Smooth muscle cell (in vitro differentiated cells): ENCODE measurements at regions not wholly inside any gene's neighbourhood (a gene's known extent, or its start where the extent isn't known, plus 50 kb on each side); places are given as distances from the start of the nearest gene placed in this dataset.

ENCODE experiments used
- DNase-seq: peaks from one replicate; lab custom pipeline; 2025; ENCODE audit not compliant: unreplicated experiment; lab: John Stamatoyannopoulos, UW
- H2AFZ ChIP-seq: fragments of 200-600 bp; sonication (generic); 2 replicates; pipeline ENCODE4 v1.6.0; 2016; ENCODE audit warnings: antibody characterized with exemption, low read depth, mild to moderate bottlenecking
- H3F3A ChIP-seq: fragments of 200-600 bp; sonication (generic); 2 replicates; pipeline ENCODE4 v1.6.0; 2017; ENCODE audit warnings: antibody characterized with exemption, low read depth
- H3K27ac ChIP-seq: fragments of 200-600 bp; sonication (generic); 2 replicates; pipeline ENCODE4 v1.5.1; 2016; ENCODE audit warnings: low read depth, mild to moderate bottlenecking
- H3K27me3 ChIP-seq: fragments of 200-600 bp; sonication (generic); 2 replicates; pipeline ENCODE4 v1.6.1; 2016; ENCODE audit warnings: low read depth, mild to moderate bottlenecking
- H3K36me3 ChIP-seq: fragments of 200-600 bp; sonication (generic); 2 replicates; pipeline ENCODE4 v1.5.1; 2016; ENCODE audit warnings: low read depth
- H3K4me1 ChIP-seq: fragments of 200-600 bp; sonication (generic); 2 replicates; pipeline ENCODE4 v1.5.1; 2016; ENCODE audit warnings: low read depth
- H3K4me2 ChIP-seq: fragments of 200-600 bp; sonication (generic); 2 replicates; pipeline ENCODE4 v1.6.0; 2016; ENCODE audit warnings: mild to moderate bottlenecking
- H3K4me3 ChIP-seq: fragments of 200-600 bp; sonication (generic); 2 replicates; pipeline ENCODE4 v1.5.1; 2016; ENCODE audit warnings: mild to moderate bottlenecking
- H3K79me2 ChIP-seq: fragments of 200-600 bp; sonication (generic); 2 replicates; pipeline ENCODE4 v1.6.0; 2016; ENCODE audit warnings: low read depth, mild to moderate bottlenecking
- H3K9ac ChIP-seq: fragments of 200-600 bp; sonication (generic); 2 replicates; pipeline ENCODE4 v1.6.0; 2016; ENCODE audit warnings: low read depth
- H3K9me3 ChIP-seq: fragments of 200-600 bp; sonication (generic); replicated peaks from 2 replicates; pipeline ENCODE4 v1.5.1; 2016; ENCODE audit warnings: low read depth
- H4K20me1 ChIP-seq: fragments of 200-600 bp; sonication (generic); 2 replicates; pipeline ENCODE4 v1.6.0; 2016; ENCODE audit warnings: low read depth
- WGBS: methylation state at CpG from one replicate; pipeline ENCODE4 v1.1.7; 2016; ENCODE audit warnings: low lambda C conversion rate; 5-methylcytosine and 5-hydroxymethylcytosine counted together
- TF ChIP-seq, protein P1 (sequence below): fragments of 200-600 bp; sonication (generic); IDR thresholded peaks from 2 replicates; pipeline ENCODE4 v1.5.1; 2017; ENCODE audit warnings: borderline replicate concordance, mild to moderate bottlenecking, antibody characterized with exemption; ENCODE audit not compliant: insufficient read depth, poor library complexity, severe bottlenecking

DNA sequence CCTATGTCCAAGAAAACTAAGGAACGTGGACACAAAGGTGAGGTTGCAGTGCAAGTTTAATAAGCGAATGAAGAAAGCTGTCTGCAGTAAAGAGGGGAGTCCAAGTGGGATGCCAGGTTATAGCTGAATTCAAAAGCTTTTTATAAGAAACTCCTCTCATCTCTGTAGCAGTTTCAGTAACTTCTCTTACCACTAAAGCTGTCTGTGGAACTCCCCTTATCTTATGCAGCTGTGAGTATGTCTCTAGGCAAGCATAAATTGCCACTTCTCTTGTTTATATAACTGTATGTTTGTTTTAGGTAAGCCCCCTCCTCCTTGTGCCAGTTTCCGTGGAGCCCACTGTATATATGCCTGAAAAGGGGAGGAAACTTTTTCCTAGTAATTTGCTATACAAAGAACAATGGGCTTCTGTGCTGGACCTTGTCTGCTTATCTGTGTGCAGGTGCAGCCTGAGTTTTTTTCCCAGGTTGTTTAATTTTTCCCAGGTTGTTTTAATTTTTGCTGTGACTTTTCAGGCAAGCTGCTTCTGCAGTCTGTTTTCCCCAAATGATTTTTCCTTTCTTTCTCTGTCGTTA lies 875.1 kb upstream of the EPHA6 start:
- Histone ChIP-seq H3K9ac (no peak overlapping the region), H3K4me2 (no peak overlapping the region), H3K4me1 (no peaks in the 10 kb centered on the region), H3K9me3 (no peaks in the 10 kb centered on the region), H3K79me2 (no peaks in the 10 kb centered on the region), H3K4me3 (no peak overlapping the region), H4K20me1 (no peaks in the 10 kb centered on the region), H3K27me3 (no peaks in the 10 kb centered on the region), H3F3A (no peaks in the 10 kb centered on the region), H3K36me3 (no peaks in the 10 kb centered on the region), H3K27ac (no peak overlapping the region), H2AFZ (no peak overlapping the region)
- TF ChIP-seq, protein P1, sequence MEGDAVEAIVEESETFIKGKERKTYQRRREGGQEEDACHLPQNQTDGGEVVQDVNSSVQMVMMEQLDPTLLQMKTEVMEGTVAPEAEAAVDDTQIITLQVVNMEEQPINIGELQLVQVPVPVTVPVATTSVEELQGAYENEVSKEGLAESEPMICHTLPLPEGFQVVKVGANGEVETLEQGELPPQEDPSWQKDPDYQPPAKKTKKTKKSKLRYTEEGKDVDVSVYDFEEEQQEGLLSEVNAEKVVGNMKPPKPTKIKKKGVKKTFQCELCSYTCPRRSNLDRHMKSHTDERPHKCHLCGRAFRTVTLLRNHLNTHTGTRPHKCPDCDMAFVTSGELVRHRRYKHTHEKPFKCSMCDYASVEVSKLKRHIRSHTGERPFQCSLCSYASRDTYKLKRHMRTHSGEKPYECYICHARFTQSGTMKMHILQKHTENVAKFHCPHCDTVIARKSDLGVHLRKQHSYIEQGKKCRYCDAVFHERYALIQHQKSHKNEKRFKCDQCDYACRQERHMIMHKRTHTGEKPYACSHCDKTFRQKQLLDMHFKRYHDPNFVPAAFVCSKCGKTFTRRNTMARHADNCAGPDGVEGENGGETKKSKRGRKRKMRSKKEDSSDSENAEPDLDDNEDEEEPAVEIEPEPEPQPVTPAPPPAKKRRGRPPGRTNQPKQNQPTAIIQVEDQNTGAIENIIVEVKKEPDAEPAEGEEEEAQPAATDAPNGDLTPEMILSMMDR, result no peak
- DNase-seq, result no peak
- 86% methylated on average over 4 of the region's 4 CpGs for WGBS

DNA sequence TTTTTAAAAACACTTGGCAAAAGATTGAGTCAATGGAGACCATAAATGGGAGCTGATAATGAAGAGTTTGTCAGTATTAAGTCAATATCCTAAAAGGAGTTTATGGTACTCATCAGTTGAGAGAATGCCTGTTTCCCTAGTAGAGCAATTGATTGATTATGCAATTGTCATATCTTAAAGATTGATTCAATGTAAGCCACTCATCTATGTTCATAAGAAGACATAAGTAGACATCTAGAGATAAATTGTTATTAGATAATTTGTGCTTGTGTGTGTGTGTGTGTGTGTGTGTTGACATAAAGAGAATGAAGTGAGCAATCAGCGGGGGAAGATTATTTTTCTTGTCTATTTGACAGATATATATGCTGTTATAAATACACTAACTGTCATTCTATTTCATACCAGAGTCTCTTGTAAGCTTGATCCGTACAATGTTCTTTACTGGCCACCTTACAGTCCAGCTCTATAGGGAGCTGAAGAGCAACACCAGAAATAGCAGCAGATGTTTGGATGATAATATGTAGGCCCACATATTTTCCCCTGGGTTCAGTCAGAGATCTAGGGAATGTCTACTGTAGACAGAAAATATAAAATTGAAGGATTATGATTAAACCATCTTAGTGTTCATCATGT lies 848.6 kb upstream of the EPHA6 start:
- H3F3A ChIP-seq, result no peaks in the 10 kb centered on the region
- no peak overlapping the region for H3K27ac ChIP-seq
- H3K79me2 ChIP-seq, result no peaks in the 10 kb centered on the region
- no peak for DNase-seq
- H3K4me3 ChIP-seq, result no peak overlapping the region
- TF ChIP-seq, protein P1, result no peak
- no peaks in the 10 kb centered on the region for H3K27me3 ChIP-seq
- H3K4me2 ChIP-seq, result no peak overlapping the region
- no peaks in the 10 kb centered on the region for H3K36me3 ChIP-seq
- WGBS, result 93% methylated on average over 2 of the region's 2 CpGs
- H3K9me3 ChIP-seq, result no peaks in the 10 kb centered on the region
- no peak overlapping the region for H3K9ac ChIP-seq
- no peak overlapping the region for H2AFZ ChIP-seq
- H4K20me1 ChIP-seq, result no peaks in the 10 kb centered on the region
- no peaks in the 10 kb centered on the region for H3K4me1 ChIP-seq

DNA sequence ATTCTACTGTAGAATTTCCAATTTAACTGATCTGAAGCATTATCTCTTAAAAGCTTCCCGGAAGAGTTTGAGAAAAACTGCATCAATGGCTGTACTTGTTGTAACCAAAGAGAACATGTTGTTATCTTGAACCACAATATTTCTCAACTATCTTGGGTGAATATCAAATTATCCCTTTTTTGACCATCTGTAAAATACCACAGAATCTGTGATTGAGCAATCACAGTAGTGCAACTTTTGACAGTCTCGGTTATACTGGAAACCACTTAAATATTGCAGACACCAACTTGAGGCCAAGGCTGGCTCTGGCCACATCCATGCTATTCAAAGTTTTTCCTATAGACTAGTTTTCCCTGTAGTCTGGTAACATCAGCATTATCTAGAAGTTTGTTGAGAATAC lies 842.8 kb upstream of the EPHA6 start:
- Histone ChIP-seq H3F3A (no peaks in the 10 kb centered on the region), H3K4me1 (no peaks in the 10 kb centered on the region), H3K36me3 (no peaks in the 10 kb centered on the region), H3K9me3 (no peaks in the 10 kb centered on the region), H3K4me2 (no peak overlapping the region), H4K20me1 (no peaks in the 10 kb centered on the region), H3K27me3 (no peaks in the 10 kb centered on the region), H2AFZ (no peak overlapping the region), H3K79me2 (no peaks in the 10 kb centered on the region), H3K27ac (no peak overlapping the region), H3K4me3 (no peak overlapping the region), H3K9ac (no peak overlapping the region)
- TF ChIP-seq, protein P1, result no peak
- WGBS, result 77% methylated on average over 2 of the region's 2 CpGs
- no peak for DNase-seq

DNA sequence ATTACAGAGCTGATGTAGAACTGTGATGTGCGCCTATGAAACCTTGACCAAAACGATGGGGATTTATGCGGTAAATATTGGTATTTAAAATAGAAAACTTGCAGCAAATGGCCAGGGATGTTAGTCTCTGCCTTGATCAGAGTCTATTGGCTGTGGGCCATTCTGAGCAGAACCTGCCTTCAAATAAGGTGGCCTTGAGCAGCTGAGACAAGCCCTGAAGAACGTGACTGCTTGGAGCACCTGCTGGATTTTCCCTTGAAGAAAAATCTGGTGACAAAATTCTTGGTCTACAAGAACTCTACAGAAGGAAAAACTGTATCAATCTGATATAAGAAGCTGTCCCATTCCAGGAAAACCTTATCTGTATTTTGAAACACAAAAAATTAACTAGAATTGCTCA lies 820.1 kb upstream of the EPHA6 start:
- no peak for DNase-seq
- TF ChIP-seq, protein P1, result no peak
- 90% methylated on average over 4 of the region's 4 CpGs for WGBS
- no peak overlapping the region for H3K9ac ChIP-seq
- H3K79me2 ChIP-seq, result no peaks in the 10 kb centered on the region
- H3K4me2 ChIP-seq, result no peak overlapping the region
- no peaks in the 10 kb centered on the region for H3K4me1 ChIP-seq
- H3K9me3 ChIP-seq, result no peaks in the 10 kb centered on the region
- no peaks in the 10 kb centered on the region for H3F3A ChIP-seq
- no peaks in the 10 kb centered on the region for H3K27me3 ChIP-seq
- no peaks in the 10 kb centered on the region for H4K20me1 ChIP-seq
- H3K27ac ChIP-seq, result no peak overlapping the region
- no peak overlapping the region for H3K4me3 ChIP-seq
- no peak overlapping the region for H2AFZ ChIP-seq
- no peaks in the 10 kb centered on the region for H3K36me3 ChIP-seq
